H1 (cell line): ENCODE measurements at regions not wholly inside any gene's neighbourhood (a gene's known extent, or its start where the extent isn't known, plus 50 kb on each side); places are given as distances from the start of the nearest gene placed in this dataset.

Experiments used
- CEBPB ChIP-seq: IDR thresholded peaks from 2 replicates; pipeline ENCODE4 v1.6.1; 2012; ENCODE audit warnings: low read depth, low read length
- TF ChIP-seq, protein P1 (sequence below), 3 experiments: IDR thresholded peaks; 1 replicate in 2 of 3; 2 replicates in 1 of 3; pipeline versions ENCODE4 v1.5.1 to v1.6.1; 2011; ENCODE audit warnings: low read length in 3 of 3, mild to moderate bottlenecking in 3 of 3, inconsistent platforms in 2 of 3, low read depth in 1 of 3, moderate library complexity in 1 of 3; ENCODE audit not compliant: insufficient read depth in 1 of 3; ENCODE audit errors: control extremely low read depth in 1 of 3
- TF ChIP-seq, protein P2 (sequence below): IDR thresholded peaks from 2 replicates; pipeline ENCODE4 v1.6.1; 2012; ENCODE audit warnings: low read length, inconsistent platforms

DNA sequence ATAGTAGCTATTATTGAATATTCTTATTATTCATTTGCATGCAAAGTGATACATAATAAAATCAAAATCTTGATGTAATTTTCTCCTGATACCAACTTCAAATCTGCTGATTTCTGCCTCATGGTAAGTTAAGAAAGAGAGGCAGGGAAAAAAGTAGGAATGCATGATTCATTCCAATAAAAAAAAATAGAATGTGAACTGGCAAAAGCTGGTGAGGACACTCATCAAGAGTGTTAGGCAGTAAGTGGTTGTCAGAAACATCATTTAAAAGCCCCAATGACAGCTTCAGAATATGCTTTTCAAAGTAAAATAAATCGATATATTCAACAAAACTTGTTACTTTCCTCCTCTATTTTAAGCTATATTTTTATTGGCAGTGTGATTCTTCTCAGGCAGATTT, 979.1 kb downstream of the TECRL start (continued):
- TF ChIP-seq, protein P1, sequence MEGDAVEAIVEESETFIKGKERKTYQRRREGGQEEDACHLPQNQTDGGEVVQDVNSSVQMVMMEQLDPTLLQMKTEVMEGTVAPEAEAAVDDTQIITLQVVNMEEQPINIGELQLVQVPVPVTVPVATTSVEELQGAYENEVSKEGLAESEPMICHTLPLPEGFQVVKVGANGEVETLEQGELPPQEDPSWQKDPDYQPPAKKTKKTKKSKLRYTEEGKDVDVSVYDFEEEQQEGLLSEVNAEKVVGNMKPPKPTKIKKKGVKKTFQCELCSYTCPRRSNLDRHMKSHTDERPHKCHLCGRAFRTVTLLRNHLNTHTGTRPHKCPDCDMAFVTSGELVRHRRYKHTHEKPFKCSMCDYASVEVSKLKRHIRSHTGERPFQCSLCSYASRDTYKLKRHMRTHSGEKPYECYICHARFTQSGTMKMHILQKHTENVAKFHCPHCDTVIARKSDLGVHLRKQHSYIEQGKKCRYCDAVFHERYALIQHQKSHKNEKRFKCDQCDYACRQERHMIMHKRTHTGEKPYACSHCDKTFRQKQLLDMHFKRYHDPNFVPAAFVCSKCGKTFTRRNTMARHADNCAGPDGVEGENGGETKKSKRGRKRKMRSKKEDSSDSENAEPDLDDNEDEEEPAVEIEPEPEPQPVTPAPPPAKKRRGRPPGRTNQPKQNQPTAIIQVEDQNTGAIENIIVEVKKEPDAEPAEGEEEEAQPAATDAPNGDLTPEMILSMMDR (IDR thresholded peaks at IDR 0.05; ENCODE audit: control extremely low read depth in 1 of 3, insufficient read depth in 1 of 3, low read depth in 1 of 3, low read length in 3 of 3) = no peak
- no peak for TF ChIP-seq CEBPB
- TF ChIP-seq, protein P2, sequence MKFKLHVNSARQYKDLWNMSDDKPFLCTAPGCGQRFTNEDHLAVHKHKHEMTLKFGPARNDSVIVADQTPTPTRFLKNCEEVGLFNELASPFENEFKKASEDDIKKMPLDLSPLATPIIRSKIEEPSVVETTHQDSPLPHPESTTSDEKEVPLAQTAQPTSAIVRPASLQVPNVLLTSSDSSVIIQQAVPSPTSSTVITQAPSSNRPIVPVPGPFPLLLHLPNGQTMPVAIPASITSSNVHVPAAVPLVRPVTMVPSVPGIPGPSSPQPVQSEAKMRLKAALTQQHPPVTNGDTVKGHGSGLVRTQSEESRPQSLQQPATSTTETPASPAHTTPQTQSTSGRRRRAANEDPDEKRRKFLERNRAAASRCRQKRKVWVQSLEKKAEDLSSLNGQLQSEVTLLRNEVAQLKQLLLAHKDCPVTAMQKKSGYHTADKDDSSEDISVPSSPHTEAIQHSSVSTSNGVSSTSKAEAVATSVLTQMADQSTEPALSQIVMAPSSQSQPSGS = no peak
